ENCODE measurements at regions not wholly inside any gene's neighbourhood (a gene's known extent, or its start where the extent isn't known, plus 50 kb on each side); places are given as distances from the start of the nearest gene placed in this dataset.

DNA sequence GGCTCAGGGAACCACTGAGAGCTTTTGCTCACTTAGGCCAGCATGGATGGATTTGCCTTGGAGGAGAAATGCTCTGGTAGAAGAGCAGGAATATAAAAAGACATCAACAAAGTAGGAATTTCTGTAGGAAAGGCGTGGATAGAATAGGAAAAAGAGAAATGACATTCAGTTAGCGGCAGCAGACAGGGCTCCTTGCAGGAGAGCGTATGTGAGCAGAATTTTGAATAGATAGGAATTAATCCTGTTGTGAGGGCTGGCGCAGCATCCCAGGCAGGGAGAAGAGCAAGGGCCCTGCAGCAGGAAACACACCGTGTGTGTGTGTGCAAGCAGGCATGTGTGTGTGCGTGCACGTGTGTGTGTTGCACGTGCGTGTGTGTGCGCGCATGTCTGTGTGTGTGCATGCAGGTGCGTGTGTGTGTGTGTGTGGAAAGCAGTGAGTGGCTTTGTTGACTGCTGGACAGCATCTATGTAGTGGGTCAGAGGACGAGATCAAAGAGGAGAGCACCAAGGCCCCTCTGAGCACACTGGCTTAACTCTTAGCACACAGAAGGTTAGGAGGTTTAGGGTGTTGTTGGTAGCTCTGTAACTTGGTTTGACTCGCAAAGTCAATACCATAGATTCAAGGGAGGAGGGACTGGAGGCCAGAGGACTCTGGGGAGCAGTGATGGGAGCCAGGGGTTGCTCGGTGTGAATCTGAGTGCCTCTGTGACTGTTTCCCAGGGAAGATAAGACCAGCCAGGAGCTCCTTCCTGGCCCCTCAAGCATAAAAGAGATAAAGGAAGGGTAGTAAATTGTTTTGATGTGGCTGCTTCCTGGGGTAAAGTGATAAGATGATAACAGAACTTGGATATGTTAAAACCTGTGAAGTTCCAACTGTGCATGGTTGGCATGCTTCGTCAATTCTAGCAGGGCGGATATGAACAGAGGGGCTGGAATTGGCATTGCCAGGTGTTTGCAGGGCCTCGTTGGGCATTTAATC is 639.5 kb downstream of the NR2F2 start:
- no TSS peak for BruUV-seq (replicated peaks)
- DNase-seq: no peak
- CTCF ChIA-PET: no interaction called here
- peaks cover 8% of the 10 kb centered on the region for H3K4me1 Mint-ChIP-seq (ENCODE audit: low read depth, unreplicated experiment)
- TF ChIP-seq, protein P1, sequence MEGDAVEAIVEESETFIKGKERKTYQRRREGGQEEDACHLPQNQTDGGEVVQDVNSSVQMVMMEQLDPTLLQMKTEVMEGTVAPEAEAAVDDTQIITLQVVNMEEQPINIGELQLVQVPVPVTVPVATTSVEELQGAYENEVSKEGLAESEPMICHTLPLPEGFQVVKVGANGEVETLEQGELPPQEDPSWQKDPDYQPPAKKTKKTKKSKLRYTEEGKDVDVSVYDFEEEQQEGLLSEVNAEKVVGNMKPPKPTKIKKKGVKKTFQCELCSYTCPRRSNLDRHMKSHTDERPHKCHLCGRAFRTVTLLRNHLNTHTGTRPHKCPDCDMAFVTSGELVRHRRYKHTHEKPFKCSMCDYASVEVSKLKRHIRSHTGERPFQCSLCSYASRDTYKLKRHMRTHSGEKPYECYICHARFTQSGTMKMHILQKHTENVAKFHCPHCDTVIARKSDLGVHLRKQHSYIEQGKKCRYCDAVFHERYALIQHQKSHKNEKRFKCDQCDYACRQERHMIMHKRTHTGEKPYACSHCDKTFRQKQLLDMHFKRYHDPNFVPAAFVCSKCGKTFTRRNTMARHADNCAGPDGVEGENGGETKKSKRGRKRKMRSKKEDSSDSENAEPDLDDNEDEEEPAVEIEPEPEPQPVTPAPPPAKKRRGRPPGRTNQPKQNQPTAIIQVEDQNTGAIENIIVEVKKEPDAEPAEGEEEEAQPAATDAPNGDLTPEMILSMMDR (IDR thresholded peaks at IDR 0.05; ENCODE audit: unreplicated experiment): no peak
- intact Hi-C loops (cut with micrococcal nuclease; ENCODE audit: unreplicated experiment): no loop called here
- no peak overlapping the region for H3K4me3 Mint-ChIP-seq (ENCODE audit: low read depth, unreplicated experiment)
- H3K9me3 Mint-ChIP-seq (ENCODE audit: low read depth, unreplicated experiment): peaks cover 12% of the 10 kb centered on the region
- H3K36me3 Mint-ChIP-seq (ENCODE audit: insufficient read depth, unreplicated experiment): peaks cover 5% of the 10 kb centered on the region
- H3K27me3 Mint-ChIP-seq (ENCODE audit: unreplicated experiment): no peaks in the 10 kb centered on the region
- H3K27ac Mint-ChIP-seq (ENCODE audit: unreplicated experiment): no peak overlapping the region

DNA sequence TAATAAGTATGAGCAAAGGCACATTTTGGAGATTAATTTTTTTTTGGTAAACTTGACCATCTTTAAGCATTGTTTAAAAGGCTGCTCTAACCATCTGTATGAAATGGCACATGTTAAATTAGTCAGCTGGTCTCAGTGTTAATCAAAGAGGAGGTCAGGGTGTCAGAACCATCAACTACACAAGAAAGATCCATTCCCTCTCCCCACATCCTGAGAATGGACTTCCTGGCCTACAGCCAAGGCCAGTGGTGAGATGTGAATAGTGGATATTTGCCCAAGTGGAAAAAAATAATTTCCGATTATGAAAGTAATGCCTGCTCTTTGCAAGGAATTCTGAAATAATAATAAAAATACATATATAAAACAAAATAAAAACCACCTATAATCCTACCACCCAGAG is 641.7 kb downstream of the NR2F2 start:
- CTCF ChIA-PET: interaction anchor here (0.6 kb wide), 1 partner anchor 251 kb away, joined by 3 read pairs; no protein-coding TSS in a partner anchor
- DNase-seq: no peak
- intact Hi-C loops (cut with micrococcal nuclease; ENCODE audit: unreplicated experiment): no loop called here
- BruUV-seq (replicated peaks): no TSS peak
- Mint-ChIP-seq H3K4me3 (ENCODE audit: low read depth, unreplicated experiment) (no peak overlapping the region), H3K4me1 (ENCODE audit: low read depth, unreplicated experiment) (peaks cover under 1% of the 10 kb centered on the region), H3K36me3 (ENCODE audit: insufficient read depth, unreplicated experiment) (no peaks in the 10 kb centered on the region), H3K9me3 (ENCODE audit: low read depth, unreplicated experiment) (peaks cover 9% of the 10 kb centered on the region), H3K27me3 (ENCODE audit: unreplicated experiment) (no peaks in the 10 kb centered on the region), H3K27ac (ENCODE audit: unreplicated experiment) (no peak overlapping the region)
- TF ChIP-seq, protein P1 (IDR thresholded peaks at IDR 0.05; ENCODE audit: unreplicated experiment): no peak

DNA sequence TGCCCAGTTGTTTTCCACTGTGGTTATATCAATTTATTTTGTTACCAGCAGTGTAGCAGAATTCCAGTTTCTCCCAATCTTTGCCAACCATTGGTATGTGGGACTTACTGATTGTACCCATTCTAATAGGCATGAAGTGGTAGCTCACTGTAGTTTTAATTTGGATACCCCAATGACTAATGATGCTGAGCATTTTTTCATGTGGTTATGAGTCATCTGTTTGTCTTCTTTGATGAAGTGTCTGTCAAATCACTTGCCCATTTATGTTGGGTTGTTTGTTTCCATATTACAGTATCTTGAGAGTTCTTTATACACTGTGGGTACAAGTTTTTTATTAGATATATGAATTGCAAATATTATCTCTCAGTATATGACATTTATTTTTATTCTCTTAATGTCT is 644.3 kb downstream of the NR2F2 start:
- no peak for DNase-seq
- Mint-ChIP-seq H3K4me1 (ENCODE audit: low read depth, unreplicated experiment) (no peaks in the 10 kb centered on the region), H3K36me3 (ENCODE audit: insufficient read depth, unreplicated experiment) (no peaks in the 10 kb centered on the region), H3K27ac (ENCODE audit: unreplicated experiment) (no peak overlapping the region), H3K27me3 (ENCODE audit: unreplicated experiment) (no peaks in the 10 kb centered on the region), H3K4me3 (ENCODE audit: low read depth, unreplicated experiment) (no peak overlapping the region), H3K9me3 (ENCODE audit: low read depth, unreplicated experiment) (peaks cover 3% of the 10 kb centered on the region)
- BruUV-seq (replicated peaks): no TSS peak
- TF ChIP-seq, protein P1 (IDR thresholded peaks at IDR 0.05; ENCODE audit: unreplicated experiment): no peak
- intact Hi-C loops (cut with micrococcal nuclease; ENCODE audit: unreplicated experiment): no loop called here
- CTCF ChIA-PET: no interaction called here

DNA sequence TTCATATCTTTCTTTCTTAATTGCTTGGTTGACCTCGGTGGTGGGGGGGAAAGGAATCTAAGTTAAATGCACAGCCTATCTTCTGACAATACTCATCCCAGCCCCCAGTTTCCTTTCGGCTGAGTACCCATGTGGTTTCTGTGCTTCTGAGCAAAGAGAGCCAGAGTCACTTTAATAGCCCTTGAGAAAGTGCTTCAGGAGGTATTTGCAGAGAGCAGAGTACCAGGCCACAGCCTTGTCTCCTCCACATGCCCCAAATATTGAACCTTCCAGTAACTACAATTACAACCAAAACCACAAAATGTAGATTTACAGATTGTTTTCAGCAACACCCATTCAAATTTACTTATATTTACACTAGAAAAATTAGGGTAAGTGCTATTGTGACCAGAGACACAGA is 647.4 kb downstream of the NR2F2 start:
- Mint-ChIP-seq H3K4me1 (ENCODE audit: low read depth, unreplicated experiment) (no peaks in the 10 kb centered on the region), H3K27me3 (ENCODE audit: unreplicated experiment) (no peaks in the 10 kb centered on the region), H3K36me3 (ENCODE audit: insufficient read depth, unreplicated experiment) (no peaks in the 10 kb centered on the region), H3K4me3 (ENCODE audit: low read depth, unreplicated experiment) (no peak overlapping the region), H3K27ac (ENCODE audit: unreplicated experiment) (no peak overlapping the region), H3K9me3 (ENCODE audit: low read depth, unreplicated experiment) (peaks cover 5% of the 10 kb centered on the region)
- intact Hi-C loops (cut with micrococcal nuclease; ENCODE audit: unreplicated experiment): no loop called here
- TF ChIP-seq, protein P1 (IDR thresholded peaks at IDR 0.05; ENCODE audit: unreplicated experiment): no peak
- no peak for DNase-seq
- BruUV-seq (replicated peaks): no TSS peak
- CTCF ChIA-PET: no interaction called here

Measured in Calu3 (cell line).